IMR-90 (cell line): ENCODE measurements at regions not wholly inside any gene's neighbourhood (a gene's known extent, or its start where the extent isn't known, plus 50 kb on each side); places are given as distances from the start of the nearest gene placed in this dataset.

ENCODE experiments used
- ATAC-seq: fragments of 200-7000 bp; cut with Tn5 transposase; 2 replicates; pipeline ENCODE4 v1.9.1; 2020; ENCODE audit warnings: low read depth, mild to moderate bottlenecking, moderate library complexity
- BruUV-seq: library from RNA; stranded (reverse); fragments of 400-500 nt; replicated peaks from 2 replicates; lab custom pipeline; 2021; lab: Mats Ljungman, UMichigan
- CTCF ChIA-PET: fragments of 300-600 bp; formaldehyde crosslinking; extraction: SDS; loops from one replicate; lab custom pipeline; 2021; ENCODE audit warnings: antibody characterized with exemption; lab: Yijun Ruan, JAX
- POLR2A ChIA-PET: fragments of 300-600 bp; sonication (Branson Sonifier 250); formaldehyde crosslinking; loops from one replicate; lab custom pipeline; 2022; ENCODE audit warnings: antibody characterized with exemption; ENCODE audit not compliant: unreplicated experiment; lab: Charles Lee
- DNase-seq: peaks from one replicate; pipeline ENCODE4 v3.0.0; 2013
- H2AFZ ChIP-seq: replicated peaks from 2 replicates; pipeline ENCODE3; 2013; ENCODE audit warnings: low read length, mild to moderate bottlenecking; ENCODE audit not compliant: poor library complexity
- H2AK5ac ChIP-seq: 2 replicates; pipeline ENCODE4 v1.6.1; 2013; ENCODE audit warnings: low read depth, low read length, inconsistent platforms
- H2AK9ac ChIP-seq: replicated peaks from 2 replicates; pipeline ENCODE3; 2013; ENCODE audit warnings: mild to moderate bottlenecking, low read depth, low read length, moderate library complexity; ENCODE audit not compliant: poor library complexity
- H2BK120ac ChIP-seq: 2 replicates; pipeline ENCODE4 v1.6.1; 2013; ENCODE audit warnings: low read depth, low read length, inconsistent platforms
- H2BK15ac ChIP-seq: 3 replicates; pipeline ENCODE4 v1.6.1; 2013; ENCODE audit warnings: low read depth, low read length, inconsistent platforms
- H2BK20ac ChIP-seq: 2 replicates; pipeline ENCODE4 v1.6.1; 2013; ENCODE audit warnings: low read depth, mild to moderate bottlenecking, inconsistent platforms, low read length, moderate library complexity
- H2BK5ac ChIP-seq: 2 replicates; pipeline ENCODE4 v1.6.1; 2013; ENCODE audit warnings: mild to moderate bottlenecking, low read depth, low read length, inconsistent platforms; ENCODE audit not compliant: poor library complexity, severe bottlenecking
- H3K14ac ChIP-seq: replicated peaks from 2 replicates; pipeline ENCODE4 v1.6.1; 2013; ENCODE audit warnings: low read depth, low read length, inconsistent platforms
- H3K18ac ChIP-seq: 2 replicates; pipeline ENCODE4 v1.6.1; 2013; ENCODE audit warnings: low read depth, low read length, control low read depth
- H3K23ac ChIP-seq: 2 replicates; pipeline ENCODE4 v1.6.1; 2013; ENCODE audit warnings: low read depth, low read length, inconsistent platforms
- H3K27ac ChIP-seq: 2 replicates; pipeline ENCODE4 v1.5.1; 2013; ENCODE audit warnings: mild to moderate bottlenecking, control low read depth, low read length; ENCODE audit not compliant: insufficient read depth
- H3K27me3 ChIP-seq: 2 replicates; pipeline ENCODE4 v1.6.1; 2013; ENCODE audit warnings: low read length; ENCODE audit not compliant: control insufficient read depth, insufficient read depth
- H3K36me3 ChIP-seq: 2 replicates; pipeline ENCODE4 v1.6.1; 2013; ENCODE audit warnings: low read length, mixed read lengths; ENCODE audit not compliant: control insufficient read depth, insufficient read depth
- H3K4ac ChIP-seq: 2 replicates; pipeline ENCODE4 v1.6.1; 2013; ENCODE audit warnings: low read depth, low read length, inconsistent platforms
- H3K4me1 ChIP-seq: 2 replicates; pipeline ENCODE4 v1.6.1; 2013; ENCODE audit warnings: low read length, mixed read lengths; ENCODE audit not compliant: control insufficient read depth, insufficient read depth
- H3K4me2 ChIP-seq: 2 replicates; pipeline ENCODE4 v1.6.1; 2013; ENCODE audit warnings: low read depth, mild to moderate bottlenecking, control low read depth, low read length, moderate library complexity
- H3K4me3 ChIP-seq: 2 replicates; pipeline ENCODE4 v1.5.1; 2013; ENCODE audit warnings: low read depth, mild to moderate bottlenecking, control low read depth, low read length, moderate library complexity; ENCODE audit not compliant: insufficient read depth
- H3K56ac ChIP-seq: 2 replicates; pipeline ENCODE4 v1.6.1; 2013; ENCODE audit warnings: low read length, inconsistent platforms; ENCODE audit not compliant: insufficient read depth; ENCODE audit errors: extremely low read depth
- H3K79me1 ChIP-seq, 2 experiments: 2 replicates each; pipeline ENCODE4 v1.6.1; 2013; ENCODE audit warnings: low read length in 2 of 2, inconsistent platforms in 1 of 2, low read depth in 1 of 2
- H3K9ac ChIP-seq: 2 replicates; pipeline ENCODE4 v1.6.1; 2013; ENCODE audit warnings: low read depth, low read length, control low read depth
- H3K9me1 ChIP-seq: 2 replicates; pipeline ENCODE4 v1.6.1; 2013; ENCODE audit warnings: low read length, inconsistent platforms; ENCODE audit not compliant: insufficient read depth
- H3K9me3 ChIP-seq: 2 replicates; pipeline ENCODE4 v1.6.1; 2013; ENCODE audit warnings: low read length; ENCODE audit not compliant: control insufficient read depth, insufficient read depth
- H4K20me1 ChIP-seq: 2 replicates; pipeline ENCODE4 v1.6.1; 2013; ENCODE audit warnings: low read length, inconsistent platforms; ENCODE audit not compliant: insufficient read depth
- H4K5ac ChIP-seq: 2 replicates; pipeline ENCODE4 v1.6.1; 2013; ENCODE audit warnings: mild to moderate bottlenecking, low read depth, low read length, control low read depth
- H4K8ac ChIP-seq, 2 experiments: 2 replicates each; pipeline ENCODE4 v1.6.1; 2013; ENCODE audit warnings: low read depth in 2 of 2, low read length in 2 of 2, control low read depth in 1 of 2, inconsistent platforms in 1 of 2
- H4K91ac ChIP-seq: 2 replicates; pipeline ENCODE4 v1.6.1; 2013; ENCODE audit warnings: low read depth, low read length, inconsistent platforms; ENCODE audit not compliant: insufficient read depth
- FOS ChIP-seq: fragments of 150-350 bp; IDR thresholded peaks from 2 replicates; pipeline ENCODE4 v1.6.1; 2016; ENCODE audit warnings: low read depth, low read length
- MXI1 ChIP-seq: IDR thresholded peaks from 2 replicates; pipeline ENCODE4 v1.6.1; 2012; ENCODE audit warnings: low read depth, mild to moderate bottlenecking, low read length, moderate library complexity, borderline replicate concordance
- NFE2L2 ChIP-seq: fragments of 150-350 bp; IDR thresholded peaks from 2 replicates; pipeline ENCODE4 v1.6.1; 2016; ENCODE audit warnings: low read depth, mild to moderate bottlenecking, low read length
- USF2 ChIP-seq: fragments of 150-350 bp; IDR thresholded peaks from 2 replicates; pipeline ENCODE4 v1.6.1; 2017; ENCODE audit warnings: mild to moderate bottlenecking, antibody characterized with exemption, low read length, low read depth
- WGBS, 2 experiments: methylation state at CpG; one replicate each; pipeline versions ENCODE4 v1.1.5 to v1.1.7; 2013; ENCODE audit warnings: missing lambda C conversion rate in 2 of 2; ENCODE audit not compliant: insufficient read length in 1 of 2; ENCODE audit errors: extremely low coverage in 2 of 2; 5-methylcytosine and 5-hydroxymethylcytosine counted together
- dilution Hi-C: fragments of 300-500 bp; cut with HindIII; formaldehyde crosslinking; loops from one replicate; pipeline ENCODE4 v1.14.3; 2018; ENCODE audit warnings: low sequenced_read_pairs; ENCODE audit not compliant: unreplicated experiment
- in situ Hi-C: fragments of 300-500 bp; cut with MboI; formaldehyde crosslinking; loops from 3 replicates; pipeline ENCODE4 v1.14.3; 2019; ENCODE audit warnings: low sequenced_read_pairs, inconsistent platforms, mixed read lengths
- intact Hi-C: fragments of 100-400 bp; cut with micrococcal nuclease; formaldehyde crosslinking; loops from 2 replicates; pipeline ENCODE4 v1.10.0; 2022

GRCh38 chr4:123832173-123833026 is 435.8 kb downstream of the SPRY1 start (continued):
- no peak for TF ChIP-seq USF2
- TF ChIP-seq NFE2L2: no peak

DNA sequence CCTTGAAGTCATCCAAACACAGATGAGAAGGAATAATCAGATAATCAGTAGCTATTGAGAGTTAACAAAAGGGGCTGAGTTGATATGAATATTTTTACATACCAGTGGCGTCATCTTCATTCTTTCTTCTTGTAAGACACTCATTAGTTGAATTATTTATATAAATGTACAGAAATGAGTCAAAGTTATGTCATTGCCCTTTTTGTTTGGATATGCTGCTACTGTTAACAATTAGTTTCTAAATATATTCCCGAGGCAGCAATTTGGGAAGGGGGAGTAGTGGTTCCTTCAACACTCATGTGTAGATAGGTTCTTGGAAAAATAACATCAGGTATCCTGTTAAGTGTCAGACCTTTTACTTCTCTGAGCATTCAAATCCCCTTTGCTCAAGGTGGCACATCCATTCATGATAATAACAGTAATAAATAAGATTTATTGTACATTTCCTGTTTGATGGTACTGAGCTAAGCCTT is 436.6 kb downstream of the SPRY1 start:
- no peak overlapping the region for H2AK9ac ChIP-seq
- ChIA-PET CTCF (interaction anchor here (0.6 to 1.0 kb wide), 2 partner anchors 194 to 434 kb away, joined by 3 read pairs; no protein-coding TSS in a partner anchor), POLR2A (no interaction called here)
- H3K4ac ChIP-seq: peak overlapping the region; percentile 82; the same call in 1 of the 2 replicates
- in situ Hi-C loops: no loop called here
- no peaks in the 10 kb centered on the region for H4K20me1 ChIP-seq
- H3K27me3 ChIP-seq: no peaks in the 10 kb centered on the region
- peak overlapping the region; percentile 77; the same call in 1 of the 2 replicates for H4K5ac ChIP-seq
- H3K23ac ChIP-seq: peak overlapping the region; percentile 72; the same call in 1 of the 2 replicates
- 0 out of 2 replicates have a peak, but pooled peaks cover 2% of the 10 kb centered on the region for H3K9me3 ChIP-seq
- peak overlapping the region; percentile 34 to 85 for H4K8ac ChIP-seq
- peaks cover 10% of the 10 kb centered on the region for H3K9me1 ChIP-seq
- H3K9ac ChIP-seq: no peak overlapping the region
- H2BK120ac ChIP-seq: peak overlapping the region; percentile 97
- H2AFZ ChIP-seq: no peak overlapping the region
- H3K4me2 ChIP-seq: peak overlapping the region; percentile 75; the same call in 1 of the 2 replicates
- no peak overlapping the region for H3K4me3 ChIP-seq
- H2BK15ac ChIP-seq: peak overlapping the region; percentile 16; the same call in 1 of the 3 replicates
- dilution Hi-C loops: no loop called here
- TF ChIP-seq MXI1 (no peak), FOS (peak; percentile 51; the same call in 1 of the 2 replicates)
- H3K79me1 ChIP-seq: no peaks in the 10 kb centered on the region; a peak in 1 of 4 replicates
- peak overlapping the region; percentile 81 for H2BK5ac ChIP-seq
- H3K18ac ChIP-seq: peak overlapping the region; percentile 98
- peak; percentile 31 for ATAC-seq
- 0 out of 2 replicates have a peak overlapping the region, but pooled peaks have one; percentile 43 for H4K91ac ChIP-seq
- no TSS peak for BruUV-seq
- peaks cover 14% of the 10 kb centered on the region for H3K4me1 ChIP-seq
- H3K56ac ChIP-seq: peak overlapping the region; percentile 86
- DNase-seq: peak; percentile 91
- H2BK20ac ChIP-seq: peak overlapping the region; percentile 94; the same call in 1 of the 2 replicates
- intact Hi-C loops: loop anchor here (2.0 to 10.0 kb wide), 5 partner anchors 48 to 706 kb away; no protein-coding TSS in a partner anchor
- H2AK5ac ChIP-seq: no peak overlapping the region; the same call in 1 of the 2 replicates
- H3K27ac ChIP-seq: peak overlapping the region; percentile 83
- WGBS, 2 experiments: no CpG with 5 or more reads among the region's 2 CpGs
- H3K14ac ChIP-seq: no peak overlapping the region
- H3K36me3 ChIP-seq: no peaks in the 10 kb centered on the region
